Breast epithelium (tissue), 4 donors: ENCODE measurements at regions not wholly inside any gene's neighbourhood (a gene's known extent, or its start where the extent isn't known, plus 50 kb on each side); places are given as distances from the start of the nearest gene placed in this dataset.

Experiments
- DNase-seq, 2 donors: peaks; one replicate each; pipeline ENCODE4 v3.0.0-alpha.2; 2019; ENCODE audit warnings: low spot score in 2 of 2
- H3K27ac ChIP-seq, 2 donors: fragments of 200-600 bp; sonication (generic) in 1 of 2; one replicate each; pipeline ENCODE4 v1.5.1; 2016 to 2019; ENCODE audit warnings: mild to moderate bottlenecking in 1 of 2
- H3K27me3 ChIP-seq, 2 donors: fragments of 200-600 bp; sonication (generic) in 1 of 2; one replicate each; pipeline versions ENCODE4 v1.5.1 to v1.6.0; 2017 to 2019; ENCODE audit warnings: control low read depth in 1 of 2, mild to moderate bottlenecking in 1 of 2
- H3K36me3 ChIP-seq: fragments of 200-600 bp; one replicate; pipeline ENCODE4 v1.5.1; 2019
- H3K4me1 ChIP-seq, 2 donors: fragments of 200-600 bp; sonication (generic); one replicate each; pipeline ENCODE4 v1.5.1; 2016 to 2019; ENCODE audit warnings: control low read depth in 1 of 2
- H3K4me3 ChIP-seq, 3 donors: fragments of 200-600 bp; sonication (generic); 1 replicate in 2 of 3; 2 replicates in 1 of 3; pipeline ENCODE4 v1.5.1; 2016 to 2019; ENCODE audit warnings: mild to moderate bottlenecking in 3 of 3, moderate library complexity in 2 of 3
- H3K9me3 ChIP-seq, 2 donors: fragments of 200-600 bp; sonication (generic) in 1 of 2; one replicate each; pipeline ENCODE4 v1.5.1; 2016 to 2019; ENCODE audit warnings: control low read depth in 1 of 2
- CTCF ChIP-seq, 3 donors: fragments of 450-650 bp; IDR thresholded peaks; one replicate each; pipeline ENCODE4 v1.5.1; 2016 to 2017; ENCODE audit warnings: antibody characterized with exemption in 3 of 3, mild to moderate bottlenecking in 3 of 3, moderate library complexity in 3 of 3
- POLR2A ChIP-seq: fragments of 450-650 bp; IDR thresholded peaks from one replicate; pipeline ENCODE4 v1.6.1; 2016; ENCODE audit warnings: antibody characterized with exemption, mild to moderate bottlenecking, moderate library complexity
- POLR2AphosphoS5 ChIP-seq, 3 donors: sonication (generic); formaldehyde crosslinking; IDR thresholded peaks; one replicate each; pipeline ENCODE4 v1.6.1; 2017; ENCODE audit warnings: antibody characterized with exemption in 3 of 3
- intact Hi-C: fragments of 100-400 bp; cut with DNase I; formaldehyde crosslinking; loops from one replicate; pipeline ENCODE4 v1.15.1; 2023; ENCODE audit warnings: low total_unique reads

- Histone ChIP-seq H3K36me3 (no peaks in the 10 kb centered on the region), H3K27ac (no peak overlapping the region), H3K27me3 (no peaks in the 10 kb centered on the region), H3K9me3 (no peaks in the 10 kb centered on the region), H3K4me1 (no peaks in the 10 kb centered on the region), H3K4me3 (no peak overlapping the region)
- intact Hi-C loops: no loop called here
- no peak for TF ChIP-seq POLR2AphosphoS5 (IDR thresholded peaks at IDR 0.05)
- TF ChIP-seq CTCF (IDR thresholded peaks at IDR 0.05): no peak
- no peak for TF ChIP-seq POLR2A
- DNase-seq: no peak
These were observed 78.2 kb upstream of the NXT1 start for GRCh38 chr20:23272176-23273029.

GRCh38 chr20:23270382-23270911 is 80.1 kb upstream of the NXT1 start:
- H3K36me3 ChIP-seq: no peaks in the 10 kb centered on the region
- H3K27ac ChIP-seq: peak overlapping the region in 1 of 2 donors; percentile 75
- TF ChIP-seq POLR2AphosphoS5 (IDR thresholded peaks at IDR 0.05) (no peak), CTCF (IDR thresholded peaks at IDR 0.05) (no peak), POLR2A (no peak)
- H3K4me1 ChIP-seq: no peaks in the 10 kb centered on the region
- H3K4me3 ChIP-seq: no peak overlapping the region
- no peaks in the 10 kb centered on the region for H3K9me3 ChIP-seq
- intact Hi-C loops: no loop called here
- no peaks in the 10 kb centered on the region for H3K27me3 ChIP-seq
- DNase-seq: no peak

GRCh38 chr20:23269954-23270353 is 80.6 kb upstream of the NXT1 start:
- no peak for DNase-seq
- no peaks in the 10 kb centered on the region for H3K36me3 ChIP-seq
- H3K4me1 ChIP-seq: no peaks in the 10 kb centered on the region
- intact Hi-C loops: no loop called here
- no peak overlapping the region for H3K4me3 ChIP-seq
- H3K9me3 ChIP-seq: no peaks in the 10 kb centered on the region
- H3K27ac ChIP-seq: peak overlapping the region in 1 of 2 donors; percentile 75
- H3K27me3 ChIP-seq: no peaks in the 10 kb centered on the region
- TF ChIP-seq POLR2A: no peak
- TF ChIP-seq CTCF (IDR thresholded peaks at IDR 0.05): no peak
- TF ChIP-seq POLR2AphosphoS5 (IDR thresholded peaks at IDR 0.05): no peak

- Histone ChIP-seq H3K27me3 (no peaks in the 10 kb centered on the region), H3K36me3 (no peaks in the 10 kb centered on the region), H3K9me3 (no peaks in the 10 kb centered on the region), H3K4me1 (no peaks in the 10 kb centered on the region), H3K4me3 (no peak overlapping the region), H3K27ac (no peak overlapping the region)
- TF ChIP-seq POLR2AphosphoS5 (IDR thresholded peaks at IDR 0.05) (no peak), POLR2A (no peak), CTCF (IDR thresholded peaks at IDR 0.05) (no peak)
- intact Hi-C loops: no loop called here
- DNase-seq: no peak
These were observed 81.7 kb upstream of the NXT1 start for GRCh38 chr20:23268792-23269354.

- intact Hi-C loops: no loop called here
These were observed 82.7 kb upstream of the NXT1 start for GRCh38 chr20:23267909-23268308.

More at GRCh38 chr20:23267909-23268308, 82.7 kb upstream of the NXT1 start:
- no peaks in the 10 kb centered on the region for H3K36me3 ChIP-seq
- H3K27me3 ChIP-seq: no peaks in the 10 kb centered on the region
- no peak overlapping the region for H3K4me3 ChIP-seq
- TF ChIP-seq CTCF (IDR thresholded peaks at IDR 0.05) (no peak), POLR2AphosphoS5 (IDR thresholded peaks at IDR 0.05) (no peak), POLR2A (no peak)
- H3K27ac ChIP-seq: no peak overlapping the region
- H3K9me3 ChIP-seq: peaks cover 0 to 5% of the 10 kb centered on the region in 2 donors
- H3K4me1 ChIP-seq: no peaks in the 10 kb centered on the region
- no peak for DNase-seq
